ENCODE measurements at regions not wholly inside any gene's neighbourhood (a gene's known extent, or its start where the extent isn't known, plus 50 kb on each side); places are given as distances from the start of the nearest gene placed in this dataset.

GRCh38 chr12:41936333-41936732, 208.3 kb downstream of the GXYLT1 start:
- TF ChIP-seq CTCF (IDR thresholded peaks at IDR 0.05), result peak; percentile 12; the same call in 1 of the 2 replicates
- no peak for TF ChIP-seq ZFX (IDR thresholded peaks at IDR 0.05; ENCODE audit: borderline replicate concordance)
- H3K27ac ChIP-seq, result no peak overlapping the region

GRCh38 chr12:41935911-41936310, 208.8 kb downstream of the GXYLT1 start:
- no peak overlapping the region for H3K27ac ChIP-seq
- no peak for TF ChIP-seq ZFX (IDR thresholded peaks at IDR 0.05; ENCODE audit: borderline replicate concordance)
- TF ChIP-seq CTCF (IDR thresholded peaks at IDR 0.05), result no peak

- peak; percentile 62 for TF ChIP-seq CTCF (IDR thresholded peaks at IDR 0.05)
- TF ChIP-seq ZFX (IDR thresholded peaks at IDR 0.05; ENCODE audit: borderline replicate concordance), result no peak
- peak overlapping the region; percentile 44; the same call in 1 of the 2 replicates for H3K27ac ChIP-seq
These were observed 212.1 kb downstream of the GXYLT1 start for GRCh38 chr12:41932470-41932991.

GRCh38 chr12:41930866-41931437, 213.7 kb downstream of the GXYLT1 start:
- no peak for TF ChIP-seq ZFX (IDR thresholded peaks at IDR 0.05; ENCODE audit: borderline replicate concordance)
- no peak for TF ChIP-seq CTCF (IDR thresholded peaks at IDR 0.05)
- no peak overlapping the region for H3K27ac ChIP-seq

GRCh38 chr12:41924111-41924510, 220.6 kb downstream of the GXYLT1 start:
- no peak overlapping the region for H3K27ac ChIP-seq

GRCh38 chr12:41923351-41923750, 221.3 kb downstream of the GXYLT1 start:
- no peak for TF ChIP-seq CTCF (IDR thresholded peaks at IDR 0.05)
- TF ChIP-seq ZFX (IDR thresholded peaks at IDR 0.05; ENCODE audit: borderline replicate concordance), result no peak
- H3K27ac ChIP-seq, result no peak overlapping the region

More at GRCh38 chr12:41924111-41924510, 220.6 kb downstream of the GXYLT1 start:
- TF ChIP-seq CTCF (IDR thresholded peaks at IDR 0.05), result no peak

- H3K27ac ChIP-seq, result no peak overlapping the region
These were observed 224.3 kb downstream of the GXYLT1 start for GRCh38 chr12:41920355-41920754.

More at GRCh38 chr12:41920355-41920754, 224.3 kb downstream of the GXYLT1 start:
- TF ChIP-seq CTCF (IDR thresholded peaks at IDR 0.05), result no peak
